ENCODE measurements at regions not wholly inside any gene's neighbourhood (a gene's known extent, or its start where the extent isn't known, plus 50 kb on each side); places are given as distances from the start of the nearest gene placed in this dataset.

DNA sequence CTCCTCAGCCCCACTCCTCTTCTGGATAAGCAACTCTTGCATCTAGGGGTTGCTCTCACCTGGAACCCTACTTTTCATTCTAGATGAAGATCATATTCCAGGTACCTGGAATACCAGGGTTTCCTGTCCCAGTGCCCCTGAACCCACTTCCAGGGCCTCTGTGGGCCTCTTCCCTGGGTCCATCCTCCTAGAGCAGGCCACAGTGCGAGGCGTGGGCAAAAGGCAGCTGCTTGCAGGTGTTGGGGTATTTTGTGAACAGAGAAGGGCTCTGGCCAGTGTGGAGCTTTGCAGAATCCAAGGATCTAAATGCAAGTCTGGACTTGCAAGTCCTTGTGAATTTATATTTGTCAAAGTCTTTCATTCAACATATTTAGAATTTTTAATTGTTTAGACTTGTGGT is 240.4 kb upstream of the POU3F1 start:
- TF ChIP-seq CTCF (IDR thresholded peaks at IDR 0.05; ENCODE audit: insufficient read depth, low read length) (no peak), POLR2AphosphoS5 (IDR thresholded peaks at IDR 0.05; ENCODE audit: low read depth) (no peak), GABPA (IDR thresholded peaks at IDR 0.05; ENCODE audit: low read depth) (no peak)
- TF ChIP-seq, protein P1, sequence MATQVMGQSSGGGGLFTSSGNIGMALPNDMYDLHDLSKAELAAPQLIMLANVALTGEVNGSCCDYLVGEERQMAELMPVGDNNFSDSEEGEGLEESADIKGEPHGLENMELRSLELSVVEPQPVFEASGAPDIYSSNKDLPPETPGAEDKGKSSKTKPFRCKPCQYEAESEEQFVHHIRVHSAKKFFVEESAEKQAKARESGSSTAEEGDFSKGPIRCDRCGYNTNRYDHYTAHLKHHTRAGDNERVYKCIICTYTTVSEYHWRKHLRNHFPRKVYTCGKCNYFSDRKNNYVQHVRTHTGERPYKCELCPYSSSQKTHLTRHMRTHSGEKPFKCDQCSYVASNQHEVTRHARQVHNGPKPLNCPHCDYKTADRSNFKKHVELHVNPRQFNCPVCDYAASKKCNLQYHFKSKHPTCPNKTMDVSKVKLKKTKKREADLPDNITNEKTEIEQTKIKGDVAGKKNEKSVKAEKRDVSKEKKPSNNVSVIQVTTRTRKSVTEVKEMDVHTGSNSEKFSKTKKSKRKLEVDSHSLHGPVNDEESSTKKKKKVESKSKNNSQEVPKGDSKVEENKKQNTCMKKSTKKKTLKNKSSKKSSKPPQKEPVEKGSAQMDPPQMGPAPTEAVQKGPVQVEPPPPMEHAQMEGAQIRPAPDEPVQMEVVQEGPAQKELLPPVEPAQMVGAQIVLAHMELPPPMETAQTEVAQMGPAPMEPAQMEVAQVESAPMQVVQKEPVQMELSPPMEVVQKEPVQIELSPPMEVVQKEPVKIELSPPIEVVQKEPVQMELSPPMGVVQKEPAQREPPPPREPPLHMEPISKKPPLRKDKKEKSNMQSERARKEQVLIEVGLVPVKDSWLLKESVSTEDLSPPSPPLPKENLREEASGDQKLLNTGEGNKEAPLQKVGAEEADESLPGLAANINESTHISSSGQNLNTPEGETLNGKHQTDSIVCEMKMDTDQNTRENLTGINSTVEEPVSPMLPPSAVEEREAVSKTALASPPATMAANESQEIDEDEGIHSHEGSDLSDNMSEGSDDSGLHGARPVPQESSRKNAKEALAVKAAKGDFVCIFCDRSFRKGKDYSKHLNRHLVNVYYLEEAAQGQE (IDR thresholded peaks at IDR 0.05; ENCODE audit: insufficient replicate concordance, low read depth) = no peak

Measured in HL-60 (cell line).